ENCODE measurements at regions not wholly inside any gene's neighbourhood (a gene's known extent, or its start where the extent isn't known, plus 50 kb on each side); places are given as distances from the start of the nearest gene placed in this dataset.

DNA sequence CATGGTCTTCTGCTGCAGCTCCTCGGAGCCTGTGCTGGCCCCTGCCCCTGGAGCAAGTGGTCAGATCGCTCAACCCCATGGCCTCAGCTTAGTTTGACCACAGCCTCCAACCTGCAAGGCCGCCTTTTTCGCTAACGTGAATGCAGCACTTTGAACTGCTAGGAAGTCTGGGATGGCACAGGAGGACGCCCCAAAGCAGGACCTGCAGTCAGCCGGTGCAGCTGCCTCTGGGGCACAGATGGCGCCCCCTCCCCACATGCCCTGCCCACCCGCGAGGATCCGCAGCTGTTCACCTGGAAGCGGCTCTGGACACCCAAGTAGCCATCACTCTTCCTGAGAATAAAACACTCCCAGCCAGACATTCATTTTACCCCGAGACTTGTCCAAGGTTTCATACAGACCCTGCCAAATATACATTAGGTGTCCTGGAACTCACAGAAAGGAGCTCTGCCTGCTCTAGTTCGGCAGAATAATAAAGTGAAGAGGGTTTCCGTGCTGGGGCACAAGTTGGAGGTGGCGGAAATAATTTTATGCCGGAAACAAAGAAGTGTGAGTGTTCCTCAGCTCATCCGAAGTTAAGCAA, 510.1 kb downstream of the EIPR1 start:
- Histone ChIP-seq H3K9me3 (no peaks in the 10 kb centered on the region), H3K4me3 (no peak overlapping the region), H3K27ac (no peak overlapping the region), H3K4me1 (ENCODE audit: control insufficient read depth in 1 of 2, low read depth in 2 of 2) (no peaks in the 10 kb centered on the region), H3K36me3 (no peaks in the 10 kb centered on the region), H3K27me3 (replicated peaks; ENCODE audit: insufficient read depth) (no peaks in the 10 kb centered on the region)
- ATAC-seq (ENCODE audit: insufficient number of reproducible peaks, low FRiP score, low read depth) (no peak), DNase-seq (ENCODE audit: low spot score) (no peak)
- TF ChIP-seq CTCF (IDR thresholded peaks at IDR 0.05): no peak

GRCh38 chr2:2866459-2866858, 511.2 kb downstream of the EIPR1 start:
- Histone ChIP-seq H3K9me3 (no peaks in the 10 kb centered on the region), H3K27me3 (replicated peaks; ENCODE audit: insufficient read depth) (no peaks in the 10 kb centered on the region), H3K27ac (no peak overlapping the region), H3K36me3 (no peaks in the 10 kb centered on the region), H3K4me1 (ENCODE audit: control insufficient read depth in 1 of 2, low read depth in 2 of 2) (no peaks in the 10 kb centered on the region), H3K4me3 (no peak overlapping the region)
- TF ChIP-seq CTCF (IDR thresholded peaks at IDR 0.05): no peak
- ATAC-seq (ENCODE audit: insufficient number of reproducible peaks, low FRiP score, low read depth): no peak
- DNase-seq (ENCODE audit: low spot score): no peak

- Histone ChIP-seq H3K4me1 (ENCODE audit: control insufficient read depth in 1 of 2, low read depth in 2 of 2) (no peaks in the 10 kb centered on the region), H3K9me3 (no peaks in the 10 kb centered on the region), H3K27me3 (replicated peaks; ENCODE audit: insufficient read depth) (no peaks in the 10 kb centered on the region), H3K36me3 (no peaks in the 10 kb centered on the region), H3K27ac (no peak overlapping the region), H3K4me3 (no peak overlapping the region)
- TF ChIP-seq CTCF (IDR thresholded peaks at IDR 0.05): no peak
- DNase-seq (ENCODE audit: low spot score) (no peak), ATAC-seq (ENCODE audit: insufficient number of reproducible peaks, low FRiP score, low read depth) (no peak)
These were observed 515.2 kb downstream of the EIPR1 start for GRCh38 chr2:2862386-2862785.

GRCh38 chr2:2861666-2862240, 515.9 kb downstream of the EIPR1 start:
- Histone ChIP-seq H3K27me3 (replicated peaks; ENCODE audit: insufficient read depth) (no peaks in the 10 kb centered on the region), H3K27ac (no peak overlapping the region), H3K9me3 (no peaks in the 10 kb centered on the region), H3K4me3 (no peak overlapping the region), H3K36me3 (no peaks in the 10 kb centered on the region), H3K4me1 (ENCODE audit: control insufficient read depth in 1 of 2, low read depth in 2 of 2) (no peaks in the 10 kb centered on the region)
- ATAC-seq (ENCODE audit: insufficient number of reproducible peaks, low FRiP score, low read depth) (no peak), DNase-seq (ENCODE audit: low spot score) (no peak)
- no peak for TF ChIP-seq CTCF (IDR thresholded peaks at IDR 0.05)

GRCh38 chr2:2860589-2861300, 516.9 kb downstream of the EIPR1 start:
- no peak for ATAC-seq (ENCODE audit: insufficient number of reproducible peaks, low FRiP score, low read depth)
- no peaks in the 10 kb centered on the region for H3K4me1 ChIP-seq (ENCODE audit: control insufficient read depth in 1 of 2, low read depth in 2 of 2)
- no peak for DNase-seq (ENCODE audit: low spot score)
- H3K27ac ChIP-seq: no peak overlapping the region
- no peaks in the 10 kb centered on the region for H3K36me3 ChIP-seq
- H3K27me3 ChIP-seq (replicated peaks; ENCODE audit: insufficient read depth): no peaks in the 10 kb centered on the region
- H3K4me3 ChIP-seq: no peak overlapping the region
- H3K9me3 ChIP-seq: no peaks in the 10 kb centered on the region
- TF ChIP-seq CTCF (IDR thresholded peaks at IDR 0.05): no peak
